PFSK-1 (cell line): ENCODE measurements at regions not wholly inside any gene's neighbourhood (a gene's known extent, or its start where the extent isn't known, plus 50 kb on each side); places are given as distances from the start of the nearest gene placed in this dataset.

Experiments used
- FOXP2 ChIP-seq: optimal IDR thresholded peaks from 2 replicates; pipeline ENCODE3; 2011; ENCODE audit warnings: borderline replicate concordance, control low read depth, inconsistent platforms; ENCODE audit not compliant: insufficient read depth; ENCODE audit errors: extremely low read length, extremely low read depth
- POLR2AphosphoS5 ChIP-seq: IDR thresholded peaks from 2 replicates; pipeline ENCODE4 v1.6.1; 2012; ENCODE audit warnings: low read depth, mild to moderate bottlenecking, control low read depth, low read length, moderate library complexity
- REST ChIP-seq, 2 experiments: IDR thresholded peaks; 2 replicates each; pipeline versions ENCODE4 v1.6.1 to v1.8.0; 2011 to 2012; ENCODE audit warnings: low read depth in 2 of 2, low read length in 2 of 2, control low read depth in 1 of 2, inconsistent platforms in 1 of 2, mild to moderate bottlenecking in 1 of 2, moderate library complexity in 1 of 2; ENCODE audit not compliant: insufficient read depth in 1 of 2
- SIN3A ChIP-seq: IDR thresholded peaks from 2 replicates; pipeline ENCODE4 v1.6.1; 2012; ENCODE audit warnings: mild to moderate bottlenecking, low read length, moderate library complexity, borderline replicate concordance; ENCODE audit not compliant: insufficient read depth
- TAF1 ChIP-seq: IDR thresholded peaks from 2 replicates; pipeline ENCODE4 v1.6.1; 2012; ENCODE audit warnings: low read length, control low read depth, borderline replicate concordance; ENCODE audit not compliant: insufficient read depth

GRCh38 chr4:144590020-144590419 lies 55.9 kb upstream of the HHIP start:
- TF ChIP-seq SIN3A (no peak), POLR2AphosphoS5 (no peak), FOXP2 (no peak), REST (IDR thresholded peaks at IDR 0.05; ENCODE audit: insufficient read depth in 1 of 2, low read depth in 2 of 2, low read length in 2 of 2) (no peak), TAF1 (no peak)
